A673 (cell line): ENCODE measurements at regions not wholly inside any gene's neighbourhood (a gene's known extent, or its start where the extent isn't known, plus 50 kb on each side); places are given as distances from the start of the nearest gene placed in this dataset.

Experiments
- CTCF ChIP-seq: fragments of 300-800, 200-600 bp; sonication (generic); conservative IDR thresholded peaks from 2 replicates; pipeline ENCODE4 v1.5.1; 2017; ENCODE audit warnings: low read depth, mild to moderate bottlenecking, antibody characterized with exemption, low read length, moderate library complexity, mixed read lengths
- EZH2 ChIP-seq: fragments of 200-600 bp; sonication (generic); IDR thresholded peaks from 2 replicates; pipeline ENCODE4 v1.6.1; 2017; ENCODE audit warnings: borderline replicate concordance, low read depth, mild to moderate bottlenecking, mixed read lengths, antibody characterized with exemption, low read length; ENCODE audit not compliant: poor library complexity, severe bottlenecking

- TF ChIP-seq CTCF (no peak), EZH2 (no peak)
These were observed 207.0 kb downstream of the BCOR start for GRCh38 chrX:39890807-39891206.
